Hepatocyte (in vitro differentiated cells): ENCODE measurements at regions not wholly inside any gene's neighbourhood (a gene's known extent, or its start where the extent isn't known, plus 50 kb on each side); places are given as distances from the start of the nearest gene placed in this dataset. TPM values are rescaled to one million over a fixed set of nuclear protein-coding genes. Genes with fewer than 3 reads are reported as not detected.

ENCODE experiments used
- DNase-seq: peaks from one replicate; pipeline ENCODE4 v3.0.0-alpha.2; 2016; ENCODE audit warnings: low spot score
- H2AFZ ChIP-seq: fragments of 200-600 bp; sonication (generic); 2 replicates; pipeline ENCODE4 v1.6.0; 2016; ENCODE audit warnings: antibody characterized with exemption, mild to moderate bottlenecking
- H3K27ac ChIP-seq: fragments of 200-600 bp; sonication (generic); 2 replicates; pipeline ENCODE4 v1.5.1; 2016; ENCODE audit warnings: mild to moderate bottlenecking
- H3K27me3 ChIP-seq: fragments of 200-600 bp; sonication (generic); 2 replicates; pipeline ENCODE4 v1.6.1; 2016
- H3K36me3 ChIP-seq: fragments of 200-600 bp; sonication (generic); replicated peaks from 2 replicates; pipeline ENCODE4 v1.5.1; 2016; ENCODE audit warnings: low read depth; ENCODE audit not compliant: insufficient read depth
- H3K4me1 ChIP-seq: fragments of 200-600 bp; sonication (generic); 2 replicates; pipeline ENCODE4 v1.5.1; 2016; ENCODE audit warnings: mild to moderate bottlenecking, moderate library complexity; ENCODE audit not compliant: insufficient read depth
- H3K4me2 ChIP-seq: fragments of 200-600 bp; sonication (generic); 2 replicates; pipeline ENCODE4 v1.6.0; 2016
- H3K4me3 ChIP-seq: fragments of 200-600 bp; sonication (generic); 2 replicates; pipeline ENCODE4 v1.5.1; 2016; ENCODE audit warnings: mild to moderate bottlenecking
- H3K79me2 ChIP-seq: fragments of 200-600 bp; sonication (generic); 2 replicates; pipeline ENCODE4 v1.6.0; 2017; ENCODE audit warnings: mild to moderate bottlenecking
- H3K9me2 ChIP-seq: fragments of 200-600 bp; sonication (generic); replicated peaks from 2 replicates; pipeline ENCODE4 v1.6.0; 2017; ENCODE audit warnings: mild to moderate bottlenecking; ENCODE audit not compliant: insufficient read depth
- H3K9me3 ChIP-seq: fragments of 200-600 bp; sonication (generic); 2 replicates; pipeline ENCODE4 v1.5.1; 2016; ENCODE audit warnings: low read depth, mild to moderate bottlenecking
- H4K20me1 ChIP-seq: fragments of 200-600 bp; sonication (generic); 2 replicates; pipeline ENCODE4 v1.6.0; 2016; ENCODE audit warnings: mild to moderate bottlenecking; ENCODE audit not compliant: insufficient read depth, poor library complexity, severe bottlenecking
- EZH2 ChIP-seq: fragments of 200-600 bp; sonication (generic); IDR thresholded peaks from 2 replicates; pipeline ENCODE4 v1.6.1; 2016; ENCODE audit warnings: antibody characterized with exemption, mild to moderate bottlenecking, borderline replicate concordance
- EZH2phosphoT487 ChIP-seq: fragments of 200-600 bp; sonication (generic); IDR thresholded peaks from one replicate; pipeline ENCODE4 v1.6.1; 2018; ENCODE audit warnings: antibody characterized with exemption, mild to moderate bottlenecking, low read depth, moderate library complexity; ENCODE audit not compliant: unreplicated experiment, severe bottlenecking
- WGBS: methylation state at CpG from one replicate; pipeline ENCODE4 v1.1.6; 2016; ENCODE audit warnings: low lambda C conversion rate; ENCODE audit errors: missing lambda C conversion rate; 5-methylcytosine and 5-hydroxymethylcytosine counted together
- small RNA-seq: library from RNA; depleted of rRNA; stranded (forward); fragments of <200 nt; gene quantifications from one replicate; pipeline ENCODE3, GENCODE V24; 2014
- TF ChIP-seq, protein P1 (sequence below): fragments of 200-600 bp; sonication (generic); IDR thresholded peaks from 2 replicates; pipeline ENCODE4 v1.5.1; 2016; ENCODE audit warnings: antibody characterized with exemption, mild to moderate bottlenecking; ENCODE audit not compliant: poor library complexity

DNA sequence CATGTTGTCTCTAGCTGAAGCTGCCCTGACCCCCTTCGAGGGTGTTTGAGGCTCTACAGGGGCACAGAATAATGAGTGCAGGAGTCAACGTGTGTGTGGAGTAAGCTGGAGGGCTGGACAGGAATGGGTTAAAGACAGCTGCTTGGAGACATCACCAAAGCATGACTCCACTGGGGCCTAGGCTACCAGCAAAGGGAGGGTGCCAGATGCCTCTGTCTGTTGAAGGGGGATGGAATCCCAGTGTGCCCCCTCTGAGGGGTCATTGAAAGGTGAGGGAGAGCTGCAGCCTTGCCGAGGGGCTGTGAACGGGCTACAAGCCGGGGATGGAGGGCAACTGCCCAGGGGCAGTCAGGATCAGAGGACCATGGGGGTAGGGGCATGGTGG is 51.7 kb upstream of the PODXL start:
- Histone ChIP-seq H2AFZ (no peak overlapping the region), H4K20me1 (no peaks in the 10 kb centered on the region), H3K27ac (no peak overlapping the region), H3K27me3 (no peaks in the 10 kb centered on the region), H3K79me2 (no peaks in the 10 kb centered on the region), H3K9me3 (no peaks in the 10 kb centered on the region), H3K4me2 (no peak overlapping the region), H3K4me1 (peaks cover 6% of the 10 kb centered on the region), H3K9me2 (no peaks in the 10 kb centered on the region), H3K36me3 (no peaks in the 10 kb centered on the region), H3K4me3 (no peak overlapping the region)
- DNase-seq: no peak
- TF ChIP-seq EZH2 (no peak), EZH2phosphoT487 (no peak)
- TF ChIP-seq, protein P1, sequence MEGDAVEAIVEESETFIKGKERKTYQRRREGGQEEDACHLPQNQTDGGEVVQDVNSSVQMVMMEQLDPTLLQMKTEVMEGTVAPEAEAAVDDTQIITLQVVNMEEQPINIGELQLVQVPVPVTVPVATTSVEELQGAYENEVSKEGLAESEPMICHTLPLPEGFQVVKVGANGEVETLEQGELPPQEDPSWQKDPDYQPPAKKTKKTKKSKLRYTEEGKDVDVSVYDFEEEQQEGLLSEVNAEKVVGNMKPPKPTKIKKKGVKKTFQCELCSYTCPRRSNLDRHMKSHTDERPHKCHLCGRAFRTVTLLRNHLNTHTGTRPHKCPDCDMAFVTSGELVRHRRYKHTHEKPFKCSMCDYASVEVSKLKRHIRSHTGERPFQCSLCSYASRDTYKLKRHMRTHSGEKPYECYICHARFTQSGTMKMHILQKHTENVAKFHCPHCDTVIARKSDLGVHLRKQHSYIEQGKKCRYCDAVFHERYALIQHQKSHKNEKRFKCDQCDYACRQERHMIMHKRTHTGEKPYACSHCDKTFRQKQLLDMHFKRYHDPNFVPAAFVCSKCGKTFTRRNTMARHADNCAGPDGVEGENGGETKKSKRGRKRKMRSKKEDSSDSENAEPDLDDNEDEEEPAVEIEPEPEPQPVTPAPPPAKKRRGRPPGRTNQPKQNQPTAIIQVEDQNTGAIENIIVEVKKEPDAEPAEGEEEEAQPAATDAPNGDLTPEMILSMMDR: no peak
- WGBS: 47% methylated on average over 5 of the region's 5 CpGs

DNA sequence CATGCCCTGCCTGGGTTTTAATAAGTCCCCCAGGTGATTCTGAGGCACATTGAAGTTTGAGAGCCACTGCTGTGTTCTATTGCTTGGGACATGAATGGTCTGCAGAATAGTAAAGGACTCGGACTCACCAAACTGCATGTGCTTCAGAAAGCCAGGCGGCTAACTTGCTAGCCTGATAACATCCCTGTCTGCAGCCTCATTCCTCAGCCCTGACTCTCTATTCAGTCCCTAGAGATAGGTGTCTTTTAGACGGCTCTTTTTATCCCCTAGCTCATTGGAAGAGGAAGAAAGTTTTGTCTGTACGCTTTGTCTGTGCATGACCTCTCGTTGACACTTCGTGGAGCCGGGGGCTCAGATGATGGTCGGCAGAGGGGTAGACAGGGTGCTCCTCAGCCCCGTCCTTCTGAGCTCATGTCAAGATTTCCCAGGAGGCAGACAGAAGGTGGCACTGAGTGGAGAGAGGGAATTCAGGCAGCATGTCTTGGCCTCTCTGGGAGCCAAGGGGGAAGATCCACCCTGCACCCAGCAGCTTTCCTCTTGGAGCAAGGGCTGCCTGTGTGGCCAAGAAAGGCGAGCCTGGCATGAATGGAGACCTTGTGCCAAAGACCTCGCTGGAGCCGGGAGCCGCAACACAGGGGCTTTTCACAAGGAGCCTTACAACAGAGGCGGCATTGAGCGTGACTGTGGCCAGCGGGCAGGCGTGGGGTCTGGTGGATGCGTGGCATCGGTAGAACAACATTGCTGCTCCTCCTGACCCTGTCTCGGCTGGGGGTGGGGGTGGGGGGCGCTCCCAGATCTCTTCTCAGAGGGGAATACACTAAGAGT is 51.1 kb upstream of the PODXL start:
- peaks cover 6% of the 10 kb centered on the region for H3K4me1 ChIP-seq

DNA sequence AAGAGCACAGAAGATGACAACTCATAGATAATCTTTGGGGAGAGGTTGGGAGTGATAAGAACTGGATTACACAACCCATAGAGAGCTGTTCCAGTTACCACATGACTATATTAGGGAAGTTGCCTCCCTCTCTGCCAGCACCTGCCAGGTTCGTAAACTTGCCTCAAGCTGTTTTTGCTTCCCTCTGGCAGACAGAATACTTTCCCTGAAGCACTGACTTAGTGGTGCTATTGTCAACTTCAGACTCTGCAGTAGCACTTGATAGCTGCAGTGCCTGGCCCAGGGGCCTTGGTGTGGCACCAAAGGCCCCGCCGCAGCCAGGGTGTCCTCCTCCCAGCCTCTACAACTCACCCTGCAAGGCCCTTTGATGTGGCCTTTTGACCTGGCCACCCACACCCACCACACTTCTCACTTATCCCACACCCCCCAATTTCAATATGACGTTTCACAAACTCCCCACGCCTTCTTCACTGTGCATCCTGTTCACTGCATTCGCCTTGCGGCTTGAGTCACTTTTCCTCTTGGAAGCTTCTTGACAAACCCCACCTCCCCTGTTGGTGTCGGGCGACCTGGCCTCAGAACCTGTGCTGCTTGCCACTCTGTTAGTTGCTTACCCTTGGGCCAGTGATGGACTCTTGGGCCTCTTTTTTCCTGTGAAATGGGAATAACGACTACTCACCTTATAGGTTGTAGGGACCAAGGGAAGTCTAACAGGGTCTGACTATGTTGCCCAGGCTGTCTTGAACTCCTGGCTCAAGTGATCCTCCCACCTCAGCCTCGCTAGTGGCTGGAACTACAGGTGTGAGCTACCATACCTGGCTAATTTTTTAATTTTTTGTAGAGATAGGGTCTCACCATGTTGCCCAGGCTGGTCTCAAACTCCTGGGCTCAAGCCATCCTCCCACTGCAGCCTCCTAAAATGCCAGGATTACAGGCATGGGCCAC is 50.2 kb upstream of the PODXL start:
- Histone ChIP-seq H3K27ac (no peak overlapping the region), H3K4me2 (no peak overlapping the region), H3K79me2 (no peaks in the 10 kb centered on the region), H3K36me3 (no peaks in the 10 kb centered on the region), H3K4me3 (no peak overlapping the region), H3K9me3 (no peaks in the 10 kb centered on the region), H3K4me1 (peaks cover 6% of the 10 kb centered on the region), H3K9me2 (no peaks in the 10 kb centered on the region), H2AFZ (no peak overlapping the region), H4K20me1 (no peaks in the 10 kb centered on the region), H3K27me3 (no peaks in the 10 kb centered on the region)
- TF ChIP-seq EZH2phosphoT487 (no peak), EZH2 (no peak)
- TF ChIP-seq, protein P1: no peak
- no peak for DNase-seq
- 82% methylated on average over 11 of the region's 11 CpGs for WGBS

More for the DNA sequence above, 51.1 kb upstream of the PODXL start:
- Histone ChIP-seq H3K4me2 (no peak overlapping the region), H4K20me1 (no peaks in the 10 kb centered on the region), H2AFZ (no peak overlapping the region), H3K27me3 (no peaks in the 10 kb centered on the region), H3K4me3 (no peak overlapping the region), H3K79me2 (no peaks in the 10 kb centered on the region), H3K9me2 (no peaks in the 10 kb centered on the region), H3K27ac (no peak overlapping the region), H3K9me3 (no peaks in the 10 kb centered on the region), H3K36me3 (no peaks in the 10 kb centered on the region)
- 68% methylated on average over 21 of the region's 21 CpGs for WGBS
- TF ChIP-seq EZH2 (no peak), EZH2phosphoT487 (no peak)
- TF ChIP-seq, protein P1: no peak
- no peak for DNase-seq

Small RNA genes lying in the stretch of these regions (small RNA-seq; reads per million reads assigned to genes)
- gene AC009518.3: not detected
